ENCODE measurements at regions not wholly inside any gene's neighbourhood (a gene's known extent, or its start where the extent isn't known, plus 50 kb on each side); places are given as distances from the start of the nearest gene placed in this dataset.

- TF ChIP-seq CTCF (conservative IDR thresholded peaks at IDR 0.05 in 1 of 2, IDR thresholded peaks at IDR 0.05 in 1 of 2; ENCODE audit: low read depth in 1 of 2, low read length in 2 of 2) = no peak
- TF ChIP-seq EZH2 (IDR thresholded peaks at IDR 0.05; ENCODE audit: low read length, missing control alignments) = no peak
Observed at GRCh38 chr2:146228020-146228393, 1616.8 kb upstream of the ACVR2A start.

Data from fibroblast of lung (primary cell).